GM18511 (cell line): ENCODE measurements at regions not wholly inside any gene's neighbourhood (a gene's known extent, or its start where the extent isn't known, plus 50 kb on each side); places are given as distances from the start of the nearest gene placed in this dataset.

Experiments
- ATAC-seq: cut with Tn5 transposase; IDR thresholded peaks from one replicate; pipeline ENCODE4 v1.9.1; 2021; ENCODE audit warnings: mild to moderate bottlenecking, moderate library complexity; ENCODE audit not compliant: unreplicated experiment

DNA sequence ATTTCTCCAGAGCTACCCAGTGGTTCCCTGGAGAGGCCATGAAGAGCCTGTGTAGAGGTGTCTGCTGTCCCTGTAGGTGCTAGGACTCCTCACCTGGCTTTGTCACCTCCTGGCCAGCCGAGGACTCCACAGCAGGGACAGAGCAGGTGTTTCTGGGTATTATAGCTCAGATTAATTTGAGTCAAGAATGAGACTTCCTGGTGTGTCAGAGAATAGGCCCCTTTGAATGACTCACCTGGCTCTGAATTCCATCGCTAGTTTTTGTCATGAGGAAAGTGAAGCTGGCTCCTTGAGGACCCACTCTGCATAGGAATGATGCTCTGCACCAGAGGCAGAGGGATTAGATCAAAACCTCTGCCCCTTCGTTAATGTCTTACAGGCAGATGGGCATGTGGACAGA is 167.5 kb upstream of the TOPAZ1 start:
- ATAC-seq = no peak

DNA sequence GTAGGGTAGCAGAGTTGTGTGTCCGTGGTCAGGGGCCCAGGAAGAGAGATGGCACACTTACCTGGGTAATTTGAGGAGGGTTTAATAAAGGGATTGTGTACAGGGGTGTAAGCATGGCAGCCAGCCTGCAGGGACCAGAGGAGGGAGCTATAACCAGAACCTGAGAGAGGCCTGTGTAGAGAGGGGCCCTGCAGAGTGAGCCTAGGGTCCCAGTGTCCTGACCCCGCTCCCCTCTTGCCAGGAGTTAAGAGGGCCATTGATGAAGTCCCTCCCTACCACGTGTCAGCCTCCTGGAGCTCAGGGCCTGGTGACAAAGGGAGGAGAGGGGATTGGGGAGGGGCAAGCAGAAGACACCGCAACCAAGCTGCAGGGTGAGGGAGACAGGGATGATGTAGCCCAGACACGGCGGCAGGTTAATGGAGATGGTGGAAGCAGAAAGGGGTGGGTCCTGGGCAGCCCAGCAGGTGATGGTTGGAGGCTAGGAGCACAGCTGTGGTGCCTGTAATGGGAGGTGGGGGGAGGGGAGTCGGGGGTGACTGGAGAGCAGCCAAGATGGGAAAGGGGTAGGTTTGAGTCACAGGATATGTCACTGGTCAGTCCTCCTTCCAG is 165.4 kb upstream of the TOPAZ1 start:
- ATAC-seq = no peak

DNA sequence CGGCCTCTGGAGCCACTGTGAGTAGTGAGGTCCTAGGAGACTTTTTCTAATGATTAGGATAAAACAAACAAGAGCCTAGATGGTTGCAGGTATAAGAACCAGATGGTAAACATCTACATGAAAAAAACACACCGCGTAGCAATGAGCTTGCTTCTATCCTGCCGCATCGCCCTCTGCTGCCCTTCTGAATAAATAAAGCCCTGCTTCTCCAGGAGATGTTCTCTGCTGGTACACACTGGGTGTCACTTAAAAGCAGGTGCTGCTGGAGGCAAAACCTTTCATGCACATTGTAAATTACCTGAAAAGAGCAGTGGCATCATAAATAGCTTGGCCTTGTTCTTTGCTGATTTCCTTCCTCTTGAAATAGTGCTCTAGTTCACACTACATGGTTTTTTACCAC is 164.4 kb upstream of the TOPAZ1 start:
- ATAC-seq = no peak

DNA sequence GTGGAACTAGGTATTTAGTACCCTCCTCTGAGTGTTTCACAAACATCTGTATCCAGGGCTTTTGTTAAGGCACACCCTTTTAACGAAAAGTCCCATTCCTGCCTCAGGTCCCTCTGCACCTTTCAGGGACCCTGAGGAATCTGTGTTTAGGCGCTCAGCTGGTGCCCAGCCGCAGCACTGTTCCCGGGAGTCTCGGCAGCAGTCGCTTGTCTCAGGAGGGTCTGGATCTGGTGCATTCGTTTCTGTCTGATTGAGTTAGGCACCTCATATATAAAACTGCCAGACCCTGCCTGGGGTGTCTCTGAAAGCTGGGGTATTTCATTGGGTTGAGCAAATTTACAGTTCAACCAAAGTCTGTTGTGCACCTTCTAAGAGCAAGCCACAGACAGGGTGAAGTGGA is 162.8 kb upstream of the TOPAZ1 start:
- no peak for ATAC-seq

DNA sequence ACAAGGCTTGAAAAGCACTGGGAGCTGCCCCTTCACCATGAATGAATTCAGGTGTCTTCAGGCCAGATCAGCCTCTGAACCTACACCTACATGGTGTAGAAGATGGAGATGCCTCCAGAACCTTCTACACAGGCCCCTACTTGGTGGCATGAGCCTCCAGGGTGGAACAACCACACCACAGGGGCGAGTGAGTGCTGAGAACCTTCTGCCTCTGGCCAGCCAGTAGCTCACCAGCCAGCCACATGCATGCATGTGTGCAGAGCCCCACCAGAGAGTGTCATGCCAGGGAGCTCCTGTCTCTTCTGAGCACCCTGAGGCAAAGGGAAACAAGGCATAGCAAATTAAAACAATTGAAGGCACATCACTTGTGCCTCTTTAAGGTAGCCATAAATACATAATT is 161.8 kb upstream of the TOPAZ1 start:
- no peak for ATAC-seq

DNA sequence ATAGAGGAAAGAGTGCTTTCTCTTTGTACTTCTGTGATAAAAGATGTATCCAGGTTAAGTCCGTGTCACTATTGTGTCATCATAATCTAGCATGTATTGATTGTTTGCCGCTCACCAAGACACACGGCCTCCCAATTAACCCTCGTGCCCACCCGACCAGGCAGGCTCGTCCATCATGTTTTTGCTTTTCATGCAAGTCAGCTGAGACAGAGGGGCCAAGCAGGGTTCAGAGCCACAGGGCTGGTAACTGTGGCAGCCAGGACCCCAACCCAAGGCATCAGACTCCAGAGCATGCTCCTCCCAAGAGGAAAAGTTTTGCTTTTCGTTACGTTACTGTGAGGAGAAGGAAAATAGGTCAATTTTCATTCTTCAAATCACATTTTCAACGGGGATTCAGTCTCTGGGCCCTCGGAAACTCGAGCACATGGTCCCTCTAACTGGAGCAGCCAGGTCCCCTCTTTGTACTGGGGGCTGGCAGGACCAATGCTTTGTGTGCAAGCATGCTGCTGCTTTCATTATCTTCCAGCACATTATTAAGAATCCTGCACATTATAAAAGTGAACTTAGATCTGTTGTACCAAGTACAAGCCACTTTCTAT is 161.1 kb upstream of the TOPAZ1 start:
- ATAC-seq = no peak

DNA sequence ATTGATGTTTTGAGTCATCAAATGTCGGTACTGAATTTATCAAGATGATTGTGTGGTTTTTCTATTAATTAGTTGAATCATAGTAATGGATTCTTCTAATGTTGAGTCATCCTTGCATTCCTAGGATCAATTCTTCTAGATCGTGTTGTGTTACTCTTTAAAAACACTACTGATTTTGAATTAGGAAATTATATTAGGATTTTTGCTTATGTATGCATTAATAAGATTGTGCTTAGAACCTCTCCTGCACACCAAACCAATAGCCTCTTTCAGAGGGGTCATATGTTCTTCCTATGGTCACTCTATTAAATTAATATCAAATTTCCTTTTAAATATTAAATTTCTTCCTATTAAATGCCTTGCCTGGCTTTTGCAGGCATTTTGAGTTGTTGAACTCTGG is 151.7 kb upstream of the TOPAZ1 start:
- ATAC-seq = no peak

DNA sequence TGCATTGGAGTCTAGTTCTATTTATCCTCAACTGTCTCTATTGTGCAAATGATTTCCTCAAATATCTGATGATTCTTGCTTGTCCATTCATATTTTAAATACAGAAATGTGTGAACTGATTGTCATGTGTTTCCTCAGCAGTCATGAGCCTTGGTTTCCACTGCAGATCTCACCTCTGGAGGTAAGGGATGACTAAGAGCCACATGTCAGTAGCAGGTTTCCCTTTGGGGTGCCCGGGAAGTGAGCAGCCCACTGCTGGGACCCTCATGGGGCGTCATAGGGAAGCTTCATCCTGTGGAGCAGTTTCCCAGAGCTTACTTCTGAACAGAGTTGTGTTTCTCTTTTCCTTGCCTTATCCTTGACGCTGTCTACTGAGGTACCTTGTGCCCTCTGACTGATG is 149.2 kb upstream of the TOPAZ1 start:
- ATAC-seq = no peak

DNA sequence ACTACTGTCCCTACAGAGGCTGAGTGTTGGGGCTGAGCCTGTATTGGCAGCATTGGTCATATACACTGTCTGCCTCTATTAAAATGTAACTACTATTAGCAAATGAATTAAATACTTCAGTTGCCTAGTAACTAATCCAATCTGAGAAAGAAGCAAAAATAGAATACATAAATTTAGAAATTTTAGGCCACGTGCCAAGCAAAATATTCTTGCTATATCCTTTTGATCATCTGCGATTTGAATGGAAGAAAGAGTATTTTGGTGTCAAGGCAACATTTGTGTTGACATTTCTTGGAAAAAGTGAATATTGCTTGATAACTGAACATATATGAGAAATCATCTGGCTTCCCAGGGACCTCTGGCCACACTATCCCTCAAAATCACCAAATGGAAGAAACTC is 148.2 kb upstream of the TOPAZ1 start:
- no peak for ATAC-seq

DNA sequence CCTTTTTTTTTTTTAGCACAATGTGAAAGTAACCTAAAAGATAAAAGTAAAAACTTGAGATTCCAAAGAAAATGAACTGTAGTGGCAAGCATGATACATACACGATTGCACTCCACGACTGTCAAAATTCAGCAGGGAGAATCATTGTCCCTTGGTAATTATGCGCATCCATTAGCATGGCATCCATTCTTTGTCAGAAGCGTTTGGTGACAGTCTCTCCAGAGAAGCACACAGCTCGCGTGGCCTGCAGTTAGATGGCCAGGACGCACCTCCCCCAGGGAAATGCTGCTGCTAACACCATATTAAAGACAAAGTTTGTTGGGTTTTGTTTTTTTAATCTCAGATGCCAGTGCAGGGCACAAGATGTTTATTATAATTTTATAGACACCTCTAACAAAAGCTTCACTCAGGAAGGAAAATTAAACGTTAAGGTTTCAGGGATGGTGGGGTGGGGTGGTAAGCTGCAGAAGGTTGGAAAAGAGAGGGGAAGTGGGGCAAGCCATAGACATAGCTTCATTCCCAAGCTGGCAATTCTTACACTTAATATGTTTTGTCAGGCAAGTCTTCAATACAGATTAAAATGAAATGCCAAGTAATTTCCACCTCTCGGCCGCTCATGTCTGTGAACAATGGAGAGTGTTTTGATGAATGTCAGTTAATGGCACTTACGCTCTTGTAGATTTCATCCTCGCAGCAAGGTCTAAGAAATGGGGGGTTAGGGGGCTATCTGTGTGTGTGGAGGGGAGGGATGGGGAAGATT is 142.8 kb upstream of the TOPAZ1 start:
- ATAC-seq = no peak

DNA sequence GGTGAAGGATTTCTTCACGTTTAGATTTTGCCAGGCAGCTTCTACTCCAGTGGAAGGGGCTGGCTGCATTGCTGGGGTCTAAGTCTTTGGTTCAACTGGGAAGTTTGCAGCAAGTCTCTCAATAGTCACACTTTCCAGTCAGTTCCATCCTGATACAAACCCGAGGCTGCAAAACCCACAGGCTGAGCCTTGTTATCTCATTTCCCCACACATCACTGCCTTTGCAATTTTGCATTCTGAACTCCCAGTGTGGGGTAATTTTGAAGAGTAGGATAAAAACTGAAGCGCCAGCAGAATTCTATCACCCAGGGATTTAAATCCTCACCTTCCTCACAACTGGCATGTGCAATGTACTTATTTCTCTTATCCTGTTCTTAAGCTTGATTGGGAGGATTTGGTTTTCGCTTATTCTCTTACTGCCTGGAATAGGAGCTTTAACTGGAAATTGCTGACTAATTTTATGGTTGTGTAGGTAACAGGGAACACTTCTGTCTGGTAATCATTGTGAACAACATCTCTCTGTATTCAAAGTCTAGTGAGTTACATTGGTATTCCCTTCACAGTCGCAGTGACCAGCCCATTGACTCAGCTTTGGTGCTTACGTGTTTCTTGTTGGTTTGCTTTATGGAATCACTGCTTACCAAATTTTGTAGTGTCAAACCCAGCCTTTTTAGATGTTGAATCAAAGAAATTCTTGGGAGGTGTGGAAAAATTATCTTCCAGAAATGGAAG is 142.0 kb upstream of the TOPAZ1 start:
- no peak for ATAC-seq

DNA sequence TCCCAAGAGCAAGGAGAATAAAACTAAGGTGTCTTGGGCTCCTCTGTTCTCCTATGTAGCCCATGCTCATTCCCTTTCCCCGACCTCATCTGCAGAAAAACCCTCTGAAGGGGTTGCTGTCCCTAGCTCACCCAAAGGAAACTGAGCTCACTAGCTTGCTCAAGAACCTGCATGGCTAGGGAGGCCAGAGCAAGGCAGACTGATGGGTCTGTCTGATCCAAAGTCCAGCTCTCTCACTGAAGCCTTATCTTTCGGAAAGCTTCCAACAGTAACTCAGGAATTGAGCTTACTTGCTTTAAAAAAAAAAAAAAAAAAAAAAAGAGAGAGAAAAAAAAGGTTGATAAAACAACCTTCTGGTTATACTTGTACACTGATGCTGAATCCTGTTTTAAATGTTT is 141.4 kb upstream of the TOPAZ1 start:
- ATAC-seq = no peak

DNA sequence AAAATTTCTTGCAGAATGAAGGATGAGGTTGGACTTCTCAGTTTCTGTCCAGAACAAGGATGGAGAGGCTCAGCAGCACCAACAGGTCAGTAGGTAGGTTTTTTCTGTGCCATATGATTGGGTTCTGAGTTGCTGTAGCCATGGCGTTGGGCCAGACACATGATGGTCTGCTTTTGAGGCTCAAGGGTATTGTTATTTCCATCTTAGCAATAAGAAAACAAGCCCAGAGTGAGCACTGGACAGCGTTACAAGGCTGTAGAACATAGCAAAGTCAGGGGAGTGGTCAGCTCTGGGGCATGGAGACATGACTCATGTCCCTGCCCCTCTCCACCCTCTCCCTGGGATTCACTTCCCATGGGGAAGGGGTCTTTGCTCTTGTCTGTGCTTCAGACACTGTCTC is 137.6 kb upstream of the TOPAZ1 start:
- ATAC-seq = no peak

DNA sequence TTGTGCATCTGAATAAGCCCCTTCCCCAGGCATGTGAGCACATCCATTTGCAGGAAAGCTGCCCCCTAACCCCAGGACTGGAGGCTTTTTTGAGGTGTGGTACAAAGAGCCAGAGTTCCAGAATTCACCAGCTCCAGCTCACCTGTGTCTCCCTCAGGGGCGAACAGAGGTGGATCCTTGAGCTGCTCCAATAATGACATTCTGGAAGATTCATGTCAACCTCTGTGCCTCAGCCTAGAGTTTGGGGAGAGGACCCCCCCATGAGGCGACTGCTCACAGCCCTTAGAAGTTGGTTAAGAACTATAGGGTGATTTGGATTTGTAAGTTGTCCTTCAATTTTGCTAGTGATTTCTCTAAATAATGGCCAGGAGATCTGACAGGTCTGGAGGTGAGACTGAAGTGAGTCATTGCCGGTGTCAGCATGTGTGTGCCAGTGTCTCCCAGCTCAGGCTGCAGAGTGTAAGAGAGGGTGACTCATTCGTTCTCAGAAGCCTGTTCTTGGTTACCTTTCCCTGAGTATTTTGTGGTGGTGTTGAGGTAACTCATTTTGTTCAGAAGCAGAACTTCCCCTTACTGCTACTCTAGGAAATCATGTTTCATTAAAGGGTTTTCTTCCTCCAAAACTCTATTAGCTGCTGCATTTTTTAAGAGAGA is 136.9 kb upstream of the TOPAZ1 start:
- ATAC-seq = peak; percentile 96

DNA sequence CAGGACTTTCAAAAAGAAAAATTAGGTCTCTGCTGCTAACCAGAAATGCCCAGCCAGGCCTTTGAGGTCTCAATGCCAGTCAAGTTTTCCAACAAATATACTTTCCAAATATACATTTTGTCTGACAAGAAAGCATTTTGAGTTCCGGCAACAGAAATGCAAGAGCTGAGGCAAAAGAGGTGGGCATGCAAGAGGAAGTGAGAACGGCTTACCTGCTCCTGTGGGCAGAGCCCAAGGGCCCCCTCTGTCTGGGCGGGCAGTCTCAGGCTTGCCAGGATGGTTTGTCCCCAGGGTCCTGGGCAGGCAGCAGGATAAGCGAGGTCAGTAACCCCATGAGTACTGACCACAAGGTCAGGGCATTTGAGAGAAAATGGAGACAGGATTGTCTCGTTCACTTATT is 136.1 kb upstream of the TOPAZ1 start:
- no peak for ATAC-seq

DNA sequence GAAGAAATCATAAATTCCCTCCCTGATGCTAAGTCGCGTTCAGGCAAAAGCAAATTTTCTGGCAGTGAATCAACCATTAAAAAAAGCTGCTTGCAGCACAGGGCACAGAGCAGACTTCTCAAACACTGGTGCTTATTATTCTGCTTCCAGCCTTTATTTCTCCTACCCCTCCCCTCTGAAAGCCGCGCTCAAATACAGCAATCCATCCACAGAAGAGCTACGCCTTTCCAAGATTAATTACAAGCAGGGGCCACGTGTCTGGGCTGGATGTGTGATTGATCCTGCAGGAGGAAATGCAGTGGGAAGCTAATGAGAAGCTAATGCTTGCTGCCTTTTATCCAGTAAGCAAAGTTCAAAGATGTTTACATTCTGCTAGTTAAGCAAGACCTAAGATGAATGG is 134.9 kb upstream of the TOPAZ1 start:
- ATAC-seq = no peak

DNA sequence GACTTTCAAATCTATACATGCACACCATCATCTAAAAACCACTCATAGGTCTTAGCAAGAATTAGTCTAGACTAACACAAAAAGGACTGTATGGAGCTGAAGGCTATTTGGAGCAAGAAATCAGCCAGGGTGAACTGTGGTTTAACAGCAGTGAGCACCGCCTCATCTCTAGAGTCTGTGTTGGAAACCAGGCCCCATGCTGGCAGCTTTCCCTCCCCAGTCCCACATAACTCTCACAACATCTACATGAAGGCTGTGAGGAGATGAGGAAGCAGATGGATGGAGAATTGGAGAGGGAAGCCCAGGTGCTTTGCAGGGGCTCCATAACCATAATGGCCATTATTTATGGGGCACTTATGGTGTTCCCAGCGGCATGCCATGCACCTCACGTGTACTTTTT is 133.2 kb upstream of the TOPAZ1 start:
- ATAC-seq = no peak

DNA sequence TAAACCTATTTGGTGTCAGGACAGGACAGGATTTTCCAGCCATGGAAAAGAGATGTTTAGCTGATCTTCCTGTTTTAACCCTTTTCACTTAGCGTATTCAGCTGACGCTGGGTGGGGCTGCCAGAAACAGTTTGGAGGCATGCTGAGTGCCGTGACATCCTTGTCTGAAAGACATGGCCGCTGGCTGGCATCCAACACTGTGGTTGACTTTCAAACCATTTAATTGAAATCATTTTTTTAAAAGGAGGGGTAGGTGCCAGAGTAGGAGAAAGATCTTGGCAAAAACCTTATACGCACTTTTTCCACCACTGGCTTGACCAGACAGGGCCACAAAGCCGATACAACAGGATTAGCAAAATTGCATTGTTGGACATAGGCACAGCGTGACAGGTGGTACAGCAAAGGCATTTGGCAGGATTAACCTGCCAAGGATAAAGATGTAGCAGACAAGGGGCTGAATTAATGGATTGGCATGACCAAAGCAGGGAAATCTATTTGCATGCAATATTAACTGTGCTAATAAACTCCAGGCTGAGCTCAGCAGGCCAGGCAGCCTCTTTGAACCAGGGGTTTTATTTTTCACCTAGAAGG is 131.8 kb upstream of the TOPAZ1 start:
- no peak for ATAC-seq

DNA sequence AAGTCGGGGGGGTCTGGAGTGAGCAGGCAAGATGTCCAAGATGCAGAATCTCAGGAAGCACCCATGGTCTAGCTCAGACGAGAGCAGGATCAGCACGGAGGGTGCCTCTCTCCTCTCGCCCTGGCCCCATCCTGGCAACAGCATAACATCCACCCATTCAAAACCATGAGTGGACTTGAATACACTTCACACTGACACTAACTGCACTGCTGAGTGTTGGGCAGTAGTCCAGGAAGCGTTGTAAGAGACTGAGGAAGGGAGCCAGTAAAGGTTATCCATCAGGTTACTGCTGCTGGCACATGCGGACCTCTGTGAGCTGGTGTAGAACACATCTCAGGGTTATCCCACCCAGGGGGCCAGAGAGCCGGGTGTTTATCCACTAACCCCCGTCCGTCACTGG is 131.0 kb upstream of the TOPAZ1 start:
- no peak for ATAC-seq

DNA sequence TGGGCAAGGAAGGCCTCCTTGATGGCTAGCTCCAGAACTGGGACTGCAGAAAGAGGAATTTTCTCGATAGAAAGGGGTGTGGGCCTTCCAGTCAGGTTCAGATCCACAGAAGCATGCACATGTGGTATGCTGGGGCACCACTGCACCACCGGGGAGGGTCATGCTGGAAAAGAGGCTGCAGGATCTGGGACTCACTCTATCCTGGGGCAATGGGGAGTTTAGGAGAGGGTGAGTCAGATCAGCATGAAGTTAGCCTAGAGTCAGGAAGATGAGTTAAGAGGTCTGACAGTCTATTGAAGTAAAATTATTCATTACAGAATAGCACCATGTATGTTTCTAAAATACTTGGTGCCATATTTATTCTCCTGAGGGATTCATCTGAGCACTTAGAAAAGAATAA is 130.2 kb upstream of the TOPAZ1 start:
- no peak for ATAC-seq

DNA sequence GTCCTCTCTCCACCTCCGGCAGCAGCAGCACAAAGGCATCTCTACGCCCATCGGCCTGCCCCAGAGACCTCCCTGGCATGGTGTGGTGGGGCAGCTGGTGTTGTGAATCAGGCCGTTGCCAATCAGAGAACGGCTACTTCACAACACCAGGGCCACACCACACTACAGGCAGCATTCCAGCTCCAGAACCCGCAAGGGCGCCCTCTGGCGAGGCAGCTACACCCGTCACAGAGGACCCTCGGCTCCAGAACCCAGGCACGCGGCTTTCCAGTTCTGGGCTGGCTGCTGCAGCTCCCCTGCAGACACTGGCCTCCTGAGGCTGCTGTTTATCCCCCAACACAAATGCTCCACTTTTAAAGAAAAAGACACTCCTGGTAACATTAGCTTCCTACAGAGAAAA is 127.5 kb upstream of the TOPAZ1 start:
- no peak for ATAC-seq
